Cardiac muscle cell (in vitro differentiated cells and primary cell): ENCODE measurements at regions not wholly inside any gene's neighbourhood (a gene's known extent, or its start where the extent isn't known, plus 50 kb on each side); places are given as distances from the start of the nearest gene placed in this dataset.

ENCODE experiments used
- DNase-seq, 2 donors: peaks; one replicate each; pipeline versions ENCODE4 v3.0.0 to v3.0.0-alpha.2; 2010 to 2017; ENCODE audit warnings: low read depth in 1 of 2, low spot score in 1 of 2
- H3K27ac ChIP-seq: fragments of 200-600 bp; sonication (generic); 2 replicates; pipeline ENCODE4 v1.5.1; 2016
- H3K27me3 ChIP-seq: fragments of 200-600 bp; sonication (generic); 2 replicates; pipeline ENCODE4 v1.6.0; 2016; ENCODE audit warnings: control low read depth
- H3K36me3 ChIP-seq: fragments of 200-600 bp; sonication (generic); 2 replicates; pipeline ENCODE4 v1.5.1; 2016; ENCODE audit warnings: control low read depth
- H3K4me1 ChIP-seq: fragments of 200-600 bp; sonication (generic); 2 replicates; pipeline ENCODE4 v1.8.1; 2017; ENCODE audit warnings: low read depth, mild to moderate bottlenecking, mixed run types
- H3K4me3 ChIP-seq: fragments of 200-600 bp; sonication (generic); 2 replicates; pipeline ENCODE4 v1.5.1; 2016; ENCODE audit warnings: mild to moderate bottlenecking
- H3K9me3 ChIP-seq: fragments of 200-600 bp; sonication (generic); 2 replicates; pipeline ENCODE4 v1.5.1; 2017; ENCODE audit warnings: low read depth, mild to moderate bottlenecking, control low read depth
- CTCF ChIP-seq: IDR thresholded peaks from 2 replicates; pipeline ENCODE4 v1.5.1; 2012; ENCODE audit warnings: low read depth, mild to moderate bottlenecking, low read length

GRCh38 chr11:129720156-129720555, 95.5 kb upstream of the TMEM45B start:
- no peak for TF ChIP-seq CTCF
- no peaks in the 10 kb centered on the region for H3K36me3 ChIP-seq
- H3K9me3 ChIP-seq, result no peaks in the 10 kb centered on the region
- H3K27me3 ChIP-seq, result peaks cover 6% of the 10 kb centered on the region
- H3K27ac ChIP-seq, result no peak overlapping the region
- H3K4me3 ChIP-seq, result no peak overlapping the region
- no peaks in the 10 kb centered on the region for H3K4me1 ChIP-seq
- no peak for DNase-seq

- H3K9me3 ChIP-seq, result no peaks in the 10 kb centered on the region
- H3K27ac ChIP-seq, result no peak overlapping the region
- DNase-seq, result no peak
- H3K4me1 ChIP-seq, result no peaks in the 10 kb centered on the region
- no peaks in the 10 kb centered on the region for H3K36me3 ChIP-seq
- H3K4me3 ChIP-seq, result no peak overlapping the region
- peaks cover 6% of the 10 kb centered on the region for H3K27me3 ChIP-seq
- no peak for TF ChIP-seq CTCF
Measured at GRCh38 chr11:129720994-129721393, 94.7 kb upstream of the TMEM45B start.

GRCh38 chr11:129721685-129722084, 94.0 kb upstream of the TMEM45B start:
- Histone ChIP-seq H3K9me3 (no peaks in the 10 kb centered on the region), H3K4me1 (no peaks in the 10 kb centered on the region), H3K36me3 (no peaks in the 10 kb centered on the region), H3K4me3 (no peak overlapping the region), H3K27me3 (peaks cover 6% of the 10 kb centered on the region), H3K27ac (no peak overlapping the region)
- no peak for TF ChIP-seq CTCF
- no peak for DNase-seq

- H3K36me3 ChIP-seq, result no peaks in the 10 kb centered on the region
- no peaks in the 10 kb centered on the region for H3K9me3 ChIP-seq
- no peak for DNase-seq
- TF ChIP-seq CTCF, result no peak
- H3K4me1 ChIP-seq, result no peaks in the 10 kb centered on the region
- H3K27me3 ChIP-seq, result peaks cover 6% of the 10 kb centered on the region
- H3K27ac ChIP-seq, result no peak overlapping the region
- no peak overlapping the region for H3K4me3 ChIP-seq
Measured at GRCh38 chr11:129722529-129722928, 93.1 kb upstream of the TMEM45B start.

GRCh38 chr11:129723146-129723760, 92.4 kb upstream of the TMEM45B start:
- Histone ChIP-seq H3K36me3 (no peaks in the 10 kb centered on the region), H3K4me1 (no peaks in the 10 kb centered on the region), H3K27me3 (peaks cover 6% of the 10 kb centered on the region), H3K9me3 (no peaks in the 10 kb centered on the region), H3K27ac (no peak overlapping the region), H3K4me3 (no peak overlapping the region)
- TF ChIP-seq CTCF, result no peak
- no peak for DNase-seq
